WTC11 (cell line): ENCODE measurements at regions not wholly inside any gene's neighbourhood (a gene's known extent, or its start where the extent isn't known, plus 50 kb on each side); places are given as distances from the start of the nearest gene placed in this dataset.
"Not testable (repeated sequence)": the region's sequence is repeated elsewhere in the genome, so short reads cannot be mapped to it uniquely, and the experiment has no call there.

Experiments
- CREB1 ChIP-seq: sonication (generic); formaldehyde crosslinking; IDR thresholded peaks from 2 replicates; pipeline ENCODE4 v1.8.0; 2023; ENCODE audit warnings: mild to moderate bottlenecking, missing genetic modification reagents
- IRF2 ChIP-seq: sonication (generic); formaldehyde crosslinking; IDR thresholded peaks from 2 replicates; pipeline ENCODE4 v1.8.0; 2022; ENCODE audit warnings: low read depth, missing genetic modification reagents, borderline replicate concordance
- NR3C1 ChIP-seq: sonication (generic); formaldehyde crosslinking; conservative IDR thresholded peaks from 2 replicates; pipeline ENCODE4 v1.8.1; 2023; ENCODE audit warnings: low read depth, mild to moderate bottlenecking, missing genetic modification reagents
- PREB ChIP-seq: sonication (generic); formaldehyde crosslinking; IDR thresholded peaks from 2 replicates; pipeline ENCODE4 v1.8.1; 2022; ENCODE audit warnings: mild to moderate bottlenecking, missing genetic modification reagents, moderate library complexity, borderline replicate concordance
- RELA ChIP-seq: sonication (generic); formaldehyde crosslinking; IDR thresholded peaks from 2 replicates; pipeline ENCODE4 v1.8.1; 2022; ENCODE audit warnings: missing genetic modification reagents, mild to moderate bottlenecking, borderline replicate concordance
- TCF7 ChIP-seq: sonication (generic); formaldehyde crosslinking; IDR thresholded peaks from 2 replicates; pipeline ENCODE4 v1.8.0; 2022; ENCODE audit warnings: mild to moderate bottlenecking, low read depth, missing genetic modification reagents, moderate library complexity
- TEAD4 ChIP-seq: sonication (generic); formaldehyde crosslinking; IDR thresholded peaks from 2 replicates; pipeline ENCODE4 v1.8.0; 2022; ENCODE audit warnings: mild to moderate bottlenecking, missing genetic modification reagents
- ZNF263 ChIP-seq: sonication (generic); formaldehyde crosslinking; IDR thresholded peaks from 2 replicates; pipeline ENCODE4 v1.8.1; 2022; ENCODE audit warnings: low read depth, mild to moderate bottlenecking, moderate library complexity, missing genetic modification reagents
- TF ChIP-seq, protein P1 (sequence below): fragments of 200-600 bp; IDR thresholded peaks from 2 replicates; pipeline ENCODE4 v1.8.0; 2022; ENCODE audit warnings: antibody characterized with exemption
- TF ChIP-seq, protein P2 (sequence below): sonication (generic); formaldehyde crosslinking; IDR thresholded peaks from 2 replicates; pipeline ENCODE4 v1.8.0; 2023; ENCODE audit warnings: missing genetic modification reagents, mild to moderate bottlenecking, borderline replicate concordance
- TF ChIP-seq, protein P3 (sequence below): sonication (generic); formaldehyde crosslinking; IDR thresholded peaks from 2 replicates; pipeline ENCODE4 v1.8.0; 2022; ENCODE audit warnings: mild to moderate bottlenecking, missing genetic modification reagents

- TF ChIP-seq, protein P1, sequence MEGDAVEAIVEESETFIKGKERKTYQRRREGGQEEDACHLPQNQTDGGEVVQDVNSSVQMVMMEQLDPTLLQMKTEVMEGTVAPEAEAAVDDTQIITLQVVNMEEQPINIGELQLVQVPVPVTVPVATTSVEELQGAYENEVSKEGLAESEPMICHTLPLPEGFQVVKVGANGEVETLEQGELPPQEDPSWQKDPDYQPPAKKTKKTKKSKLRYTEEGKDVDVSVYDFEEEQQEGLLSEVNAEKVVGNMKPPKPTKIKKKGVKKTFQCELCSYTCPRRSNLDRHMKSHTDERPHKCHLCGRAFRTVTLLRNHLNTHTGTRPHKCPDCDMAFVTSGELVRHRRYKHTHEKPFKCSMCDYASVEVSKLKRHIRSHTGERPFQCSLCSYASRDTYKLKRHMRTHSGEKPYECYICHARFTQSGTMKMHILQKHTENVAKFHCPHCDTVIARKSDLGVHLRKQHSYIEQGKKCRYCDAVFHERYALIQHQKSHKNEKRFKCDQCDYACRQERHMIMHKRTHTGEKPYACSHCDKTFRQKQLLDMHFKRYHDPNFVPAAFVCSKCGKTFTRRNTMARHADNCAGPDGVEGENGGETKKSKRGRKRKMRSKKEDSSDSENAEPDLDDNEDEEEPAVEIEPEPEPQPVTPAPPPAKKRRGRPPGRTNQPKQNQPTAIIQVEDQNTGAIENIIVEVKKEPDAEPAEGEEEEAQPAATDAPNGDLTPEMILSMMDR: not testable (repeated sequence)
- TF ChIP-seq, protein P2, sequence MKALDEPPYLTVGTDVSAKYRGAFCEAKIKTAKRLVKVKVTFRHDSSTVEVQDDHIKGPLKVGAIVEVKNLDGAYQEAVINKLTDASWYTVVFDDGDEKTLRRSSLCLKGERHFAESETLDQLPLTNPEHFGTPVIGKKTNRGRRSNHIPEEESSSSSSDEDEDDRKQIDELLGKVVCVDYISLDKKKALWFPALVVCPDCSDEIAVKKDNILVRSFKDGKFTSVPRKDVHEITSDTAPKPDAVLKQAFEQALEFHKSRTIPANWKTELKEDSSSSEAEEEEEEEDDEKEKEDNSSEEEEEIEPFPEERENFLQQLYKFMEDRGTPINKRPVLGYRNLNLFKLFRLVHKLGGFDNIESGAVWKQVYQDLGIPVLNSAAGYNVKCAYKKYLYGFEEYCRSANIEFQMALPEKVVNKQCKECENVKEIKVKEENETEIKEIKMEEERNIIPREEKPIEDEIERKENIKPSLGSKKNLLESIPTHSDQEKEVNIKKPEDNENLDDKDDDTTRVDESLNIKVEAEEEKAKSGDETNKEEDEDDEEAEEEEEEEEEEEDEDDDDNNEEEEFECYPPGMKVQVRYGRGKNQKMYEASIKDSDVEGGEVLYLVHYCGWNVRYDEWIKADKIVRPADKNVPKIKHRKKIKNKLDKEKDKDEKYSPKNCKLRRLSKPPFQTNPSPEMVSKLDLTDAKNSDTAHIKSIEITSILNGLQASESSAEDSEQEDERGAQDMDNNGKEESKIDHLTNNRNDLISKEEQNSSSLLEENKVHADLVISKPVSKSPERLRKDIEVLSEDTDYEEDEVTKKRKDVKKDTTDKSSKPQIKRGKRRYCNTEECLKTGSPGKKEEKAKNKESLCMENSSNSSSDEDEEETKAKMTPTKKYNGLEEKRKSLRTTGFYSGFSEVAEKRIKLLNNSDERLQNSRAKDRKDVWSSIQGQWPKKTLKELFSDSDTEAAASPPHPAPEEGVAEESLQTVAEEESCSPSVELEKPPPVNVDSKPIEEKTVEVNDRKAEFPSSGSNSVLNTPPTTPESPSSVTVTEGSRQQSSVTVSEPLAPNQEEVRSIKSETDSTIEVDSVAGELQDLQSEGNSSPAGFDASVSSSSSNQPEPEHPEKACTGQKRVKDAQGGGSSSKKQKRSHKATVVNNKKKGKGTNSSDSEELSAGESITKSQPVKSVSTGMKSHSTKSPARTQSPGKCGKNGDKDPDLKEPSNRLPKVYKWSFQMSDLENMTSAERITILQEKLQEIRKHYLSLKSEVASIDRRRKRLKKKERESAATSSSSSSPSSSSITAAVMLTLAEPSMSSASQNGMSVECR (CRISPR knock-in tag): not testable (repeated sequence)
- not testable (repeated sequence) for TF ChIP-seq TEAD4 (CRISPR knock-in tag); TCF7 (CRISPR knock-in tag); RELA (CRISPR knock-in tag); CREB1 (CRISPR knock-in tag); PREB; ZNF263 (CRISPR knock-in tag); NR3C1; IRF2 (CRISPR knock-in tag)
- TF ChIP-seq, protein P3, sequence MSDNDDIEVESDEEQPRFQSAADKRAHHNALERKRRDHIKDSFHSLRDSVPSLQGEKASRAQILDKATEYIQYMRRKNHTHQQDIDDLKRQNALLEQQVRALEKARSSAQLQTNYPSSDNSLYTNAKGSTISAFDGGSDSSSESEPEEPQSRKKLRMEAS (CRISPR knock-in tag): not testable (repeated sequence)
These were observed 443.8 kb downstream of the BRD1 start for GRCh38 chr22:49383909-49384308.
